HepG2 (cell line): ENCODE measurements at regions not wholly inside any gene's neighbourhood (a gene's known extent, or its start where the extent isn't known, plus 50 kb on each side); places are given as distances from the start of the nearest gene placed in this dataset.

Experiments used
- BRF2 ChIP-seq: sonication (generic); formaldehyde crosslinking; IDR thresholded peaks from 2 replicates; pipeline ENCODE4 v1.8.1; 2022; ENCODE audit warnings: mild to moderate bottlenecking, missing genetic modification reagents
- CREM ChIP-seq, 2 experiments: sonication (generic) in 1 of 2; formaldehyde crosslinking in 1 of 2; IDR thresholded peaks; 2 replicates each; pipeline versions ENCODE4 v1.4.0 to v1.6.1; 2016 to 2020; ENCODE audit warnings: antibody characterized with exemption in 1 of 2, mild to moderate bottlenecking in 1 of 2, missing genetic modification reagents in 1 of 2
- FIP1L1 ChIP-seq: fragments of 200-400 bp; formaldehyde crosslinking; IDR thresholded peaks from 2 replicates; pipeline ENCODE4 v1.6.1; 2018; ENCODE audit warnings: low read depth, mild to moderate bottlenecking, low read length, moderate library complexity, borderline replicate concordance; ENCODE audit not compliant: insufficient read depth
- FOXP4 ChIP-seq: sonication (generic); formaldehyde crosslinking; IDR thresholded peaks from 2 replicates; pipeline ENCODE4 v1.4.0; 2020; ENCODE audit warnings: missing genetic modification reagents
- IKZF5 ChIP-seq: IDR thresholded peaks from 2 replicates; pipeline ENCODE4 v1.6.1; 2018; ENCODE audit warnings: missing genetic modification reagents, mild to moderate bottlenecking, missing compliant biosample characterization
- KMT2B ChIP-seq: IDR thresholded peaks from 2 replicates; pipeline ENCODE4 v1.6.1; 2016; ENCODE audit warnings: missing genetic modification reagents, missing compliant biosample characterization
- PRMT3 ChIP-seq: sonication (generic); formaldehyde crosslinking; IDR thresholded peaks from 2 replicates; pipeline ENCODE4 v1.8.1; 2022; ENCODE audit warnings: low read depth, mild to moderate bottlenecking, moderate library complexity, missing genetic modification reagents, borderline replicate concordance
- RBFOX2 ChIP-seq: fragments of 200-400 bp; formaldehyde crosslinking; IDR thresholded peaks from 2 replicates; pipeline ENCODE4 v1.6.1; 2017; ENCODE audit warnings: low read depth, mild to moderate bottlenecking, low read length
- RFXAP ChIP-seq: sonication (generic); formaldehyde crosslinking; IDR thresholded peaks from 2 replicates; pipeline ENCODE4 v1.4.0; 2020; ENCODE audit warnings: missing genetic modification reagents, borderline replicate concordance
- XRCC5 ChIP-seq: fragments of 200-400 bp; formaldehyde crosslinking; optimal IDR thresholded peaks from 2 replicates; pipeline ENCODE3; 2017; ENCODE audit warnings: mild to moderate bottlenecking, low read length
- ZBTB14 ChIP-seq: sonication (generic); formaldehyde crosslinking; IDR thresholded peaks from 2 replicates; pipeline ENCODE4 v1.4.0; 2020; ENCODE audit warnings: missing genetic modification reagents
- ZBTB34 ChIP-seq: sonication (generic); formaldehyde crosslinking; IDR thresholded peaks from 2 replicates; pipeline ENCODE4 v1.8.0; 2022; ENCODE audit warnings: mild to moderate bottlenecking, missing genetic modification reagents
- ZBTB37 ChIP-seq: sonication (generic); formaldehyde crosslinking; IDR thresholded peaks from 2 replicates; pipeline ENCODE4 v1.4.0; 2020; ENCODE audit warnings: mild to moderate bottlenecking, missing genetic modification reagents
- ZNF101 ChIP-seq: sonication (generic); formaldehyde crosslinking; IDR thresholded peaks from 2 replicates; pipeline ENCODE4 v1.4.0; 2020; ENCODE audit warnings: mild to moderate bottlenecking, low read depth, missing genetic modification reagents, borderline replicate concordance
- ZNF224 ChIP-seq: sonication (generic); formaldehyde crosslinking; IDR thresholded peaks from 2 replicates; pipeline ENCODE4 v1.5.0; 2020; ENCODE audit warnings: mild to moderate bottlenecking, missing genetic modification reagents
- ZNF432 ChIP-seq: sonication (generic); formaldehyde crosslinking; IDR thresholded peaks from 2 replicates; pipeline ENCODE4 v1.5.0; 2020; ENCODE audit warnings: missing genetic modification reagents, mild to moderate bottlenecking, borderline replicate concordance
- ZNF607 ChIP-seq: sonication (generic); formaldehyde crosslinking; IDR thresholded peaks from 2 replicates; pipeline ENCODE4 v1.5.1; 2020; ENCODE audit warnings: missing genetic modification reagents, mild to moderate bottlenecking, borderline replicate concordance
- ZNF615 ChIP-seq: sonication (generic); formaldehyde crosslinking; IDR thresholded peaks from 2 replicates; pipeline ENCODE4 v1.5.0; 2020; ENCODE audit warnings: mild to moderate bottlenecking, missing genetic modification reagents, borderline replicate concordance
- ZNF772 ChIP-seq: sonication (generic); formaldehyde crosslinking; IDR thresholded peaks from 2 replicates; pipeline ENCODE4 v1.5.0; 2020; ENCODE audit warnings: mild to moderate bottlenecking, missing genetic modification reagents
- ZSCAN31 ChIP-seq: sonication (generic); formaldehyde crosslinking; IDR thresholded peaks from 2 replicates; pipeline ENCODE4 v1.5.0; 2020; ENCODE audit warnings: low read depth, mild to moderate bottlenecking, missing genetic modification reagents

GRCh38 chr2:239574434-239575156, 173.8 kb upstream of the HDAC4 start (continued):
- TF ChIP-seq BRF2 (CRISPR knock-in tag) (peak; percentile 64; the same call in 1 of the 2 replicates), FOXP4 (CRISPR knock-in tag) (peak; percentile 86), ZNF772 (CRISPR knock-in tag) (peak; percentile 90; the same call in 1 of the 2 replicates), ZNF101 (CRISPR knock-in tag) (no peak), PRMT3 (CRISPR knock-in tag) (peak; percentile 40; the same call in 1 of the 2 replicates), RFXAP (peak; percentile 75), ZBTB37 (peak; percentile 66; the same call in 1 of the 2 replicates), RBFOX2 (no peak), ZSCAN31 (peak; percentile 92; the same call in 1 of the 2 replicates), IKZF5 (CRISPR knock-in tag) (peak; percentile 70; the same call in 1 of the 2 replicates), KMT2B (CRISPR knock-in tag) (0 out of 2 replicates have a peak, but pooled peaks have one; percentile 54), XRCC5 (peak; percentile 73), ZBTB34 (CRISPR knock-in tag) (peak; percentile 84), ZBTB14 (CRISPR knock-in tag) (no peak), CREM (IDR thresholded peaks at IDR 0.05) (peak; percentile 43; the same call in 1 of the 2 replicates), CREM (CRISPR knock-in tag; IDR thresholded peaks at IDR 0.05) (no peak), ZNF607 (CRISPR knock-in tag) (no peak), ZNF224 (no peak), ZNF432 (CRISPR knock-in tag) (no peak), ZNF615 (CRISPR knock-in tag) (no peak), FIP1L1 (no peak; the same call in 1 of the 2 replicates)
